ENCODE measurements at regions not wholly inside any gene's neighbourhood (a gene's known extent, or its start where the extent isn't known, plus 50 kb on each side); places are given as distances from the start of the nearest gene placed in this dataset.

DNA sequence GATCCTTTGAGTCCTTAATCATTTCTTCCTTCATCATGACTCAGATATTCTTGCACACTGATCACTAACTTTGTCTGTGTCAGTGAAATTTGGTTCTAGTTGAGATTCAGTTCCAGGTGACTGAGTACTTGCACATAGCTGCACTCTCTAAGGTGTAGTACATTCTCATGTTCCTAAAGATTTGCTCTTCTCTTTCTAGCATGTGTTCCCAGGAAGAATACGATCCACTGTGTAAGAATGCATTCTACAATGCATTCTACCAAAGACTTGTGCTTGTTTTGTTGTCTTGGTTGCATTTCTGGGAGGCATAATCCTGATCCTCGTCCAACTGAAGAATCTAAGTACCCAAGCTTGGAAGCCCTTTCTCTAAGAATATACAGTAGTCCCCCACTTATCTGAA, 104.3 kb upstream of the CDC42BPA start:
- TF ChIP-seq, protein P1, sequence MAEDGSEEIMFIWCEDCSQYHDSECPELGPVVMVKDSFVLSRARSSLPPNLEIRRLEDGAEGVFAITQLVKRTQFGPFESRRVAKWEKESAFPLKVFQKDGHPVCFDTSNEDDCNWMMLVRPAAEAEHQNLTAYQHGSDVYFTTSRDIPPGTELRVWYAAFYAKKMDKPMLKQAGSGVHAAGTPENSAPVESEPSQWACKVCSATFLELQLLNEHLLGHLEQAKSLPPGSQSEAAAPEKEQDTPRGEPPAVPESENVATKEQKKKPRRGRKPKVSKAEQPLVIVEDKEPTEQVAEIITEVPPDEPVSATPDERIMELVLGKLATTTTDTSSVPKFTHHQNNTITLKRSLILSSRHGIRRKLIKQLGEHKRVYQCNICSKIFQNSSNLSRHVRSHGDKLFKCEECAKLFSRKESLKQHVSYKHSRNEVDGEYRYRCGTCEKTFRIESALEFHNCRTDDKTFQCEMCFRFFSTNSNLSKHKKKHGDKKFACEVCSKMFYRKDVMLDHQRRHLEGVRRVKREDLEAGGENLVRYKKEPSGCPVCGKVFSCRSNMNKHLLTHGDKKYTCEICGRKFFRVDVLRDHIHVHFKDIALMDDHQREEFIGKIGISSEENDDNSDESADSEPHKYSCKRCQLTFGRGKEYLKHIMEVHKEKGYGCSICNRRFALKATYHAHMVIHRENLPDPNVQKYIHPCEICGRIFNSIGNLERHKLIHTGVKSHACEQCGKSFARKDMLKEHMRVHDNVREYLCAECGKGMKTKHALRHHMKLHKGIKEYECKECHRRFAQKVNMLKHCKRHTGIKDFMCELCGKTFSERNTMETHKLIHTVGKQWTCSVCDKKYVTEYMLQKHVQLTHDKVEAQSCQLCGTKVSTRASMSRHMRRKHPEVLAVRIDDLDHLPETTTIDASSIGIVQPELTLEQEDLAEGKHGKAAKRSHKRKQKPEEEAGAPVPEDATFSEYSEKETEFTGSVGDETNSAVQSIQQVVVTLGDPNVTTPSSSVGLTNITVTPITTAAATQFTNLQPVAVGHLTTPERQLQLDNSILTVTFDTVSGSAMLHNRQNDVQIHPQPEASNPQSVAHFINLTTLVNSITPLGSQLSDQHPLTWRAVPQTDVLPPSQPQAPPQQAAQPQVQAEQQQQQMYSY (CRISPR knock-in tag; IDR thresholded peaks at IDR 0.05), result no peak
- TF ChIP-seq, protein P2, sequence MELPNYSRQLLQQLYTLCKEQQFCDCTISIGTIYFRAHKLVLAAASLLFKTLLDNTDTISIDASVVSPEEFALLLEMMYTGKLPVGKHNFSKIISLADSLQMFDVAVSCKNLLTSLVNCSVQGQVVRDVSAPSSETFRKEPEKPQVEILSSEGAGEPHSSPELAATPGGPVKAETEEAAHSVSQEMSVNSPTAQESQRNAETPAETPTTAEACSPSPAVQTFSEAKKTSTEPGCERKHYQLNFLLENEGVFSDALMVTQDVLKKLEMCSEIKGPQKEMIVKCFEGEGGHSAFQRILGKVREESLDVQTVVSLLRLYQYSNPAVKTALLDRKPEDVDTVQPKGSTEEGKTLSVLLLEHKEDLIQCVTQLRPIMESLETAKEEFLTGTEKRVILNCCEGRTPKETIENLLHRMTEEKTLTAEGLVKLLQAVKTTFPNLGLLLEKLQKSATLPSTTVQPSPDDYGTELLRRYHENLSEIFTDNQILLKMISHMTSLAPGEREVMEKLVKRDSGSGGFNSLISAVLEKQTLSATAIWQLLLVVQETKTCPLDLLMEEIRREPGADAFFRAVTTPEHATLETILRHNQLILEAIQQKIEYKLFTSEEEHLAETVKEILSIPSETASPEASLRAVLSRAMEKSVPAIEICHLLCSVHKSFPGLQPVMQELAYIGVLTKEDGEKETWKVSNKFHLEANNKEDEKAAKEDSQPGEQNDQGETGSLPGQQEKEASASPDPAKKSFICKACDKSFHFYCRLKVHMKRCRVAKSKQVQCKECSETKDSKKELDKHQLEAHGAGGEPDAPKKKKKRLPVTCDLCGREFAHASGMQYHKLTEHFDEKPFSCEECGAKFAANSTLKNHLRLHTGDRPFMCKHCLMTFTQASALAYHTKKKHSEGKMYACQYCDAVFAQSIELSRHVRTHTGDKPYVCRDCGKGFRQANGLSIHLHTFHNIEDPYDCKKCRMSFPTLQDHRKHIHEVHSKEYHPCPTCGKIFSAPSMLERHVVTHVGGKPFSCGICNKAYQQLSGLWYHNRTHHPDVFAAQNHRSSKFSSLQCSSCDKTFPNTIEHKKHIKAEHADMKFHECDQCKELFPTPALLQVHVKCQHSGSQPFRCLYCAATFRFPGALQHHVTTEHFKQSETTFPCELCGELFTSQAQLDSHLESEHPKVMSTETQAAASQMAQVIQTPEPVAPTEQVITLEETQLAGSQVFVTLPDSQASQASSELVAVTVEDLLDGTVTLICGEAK (IDR thresholded peaks at IDR 0.05; ENCODE audit: borderline replicate concordance), result no peak
- TF ChIP-seq MEF2A (IDR thresholded peaks at IDR 0.05; ENCODE audit: insufficient read depth, low read depth, low read length) (no peak), MEF2B (IDR thresholded peaks at IDR 0.05; ENCODE audit: partially characterized antibody, poor library complexity, severe bottlenecking) (no peak), MTA3 (IDR thresholded peaks at IDR 0.05; ENCODE audit: borderline replicate concordance, low read length) (no peak), RFX5 (IDR thresholded peaks at IDR 0.05; ENCODE audit: low read depth, low read length) (no peak), SIX5 (IDR thresholded peaks at IDR 0.05; ENCODE audit: low read depth, low read length, severe bottlenecking) (no peak), TBL1XR1 (IDR thresholded peaks at IDR 0.05; ENCODE audit: low read depth, low read length) (no peak), KLF5 (IDR thresholded peaks at IDR 0.05; ENCODE audit: partially characterized antibody) (no peak), WRNIP1 (IDR thresholded peaks at IDR 0.05; ENCODE audit: borderline replicate concordance, low read depth, low read length) (no peak), STAT1 (conservative IDR thresholded peaks at IDR 0.05) (no peak)
- TF ChIP-seq, protein P3, sequence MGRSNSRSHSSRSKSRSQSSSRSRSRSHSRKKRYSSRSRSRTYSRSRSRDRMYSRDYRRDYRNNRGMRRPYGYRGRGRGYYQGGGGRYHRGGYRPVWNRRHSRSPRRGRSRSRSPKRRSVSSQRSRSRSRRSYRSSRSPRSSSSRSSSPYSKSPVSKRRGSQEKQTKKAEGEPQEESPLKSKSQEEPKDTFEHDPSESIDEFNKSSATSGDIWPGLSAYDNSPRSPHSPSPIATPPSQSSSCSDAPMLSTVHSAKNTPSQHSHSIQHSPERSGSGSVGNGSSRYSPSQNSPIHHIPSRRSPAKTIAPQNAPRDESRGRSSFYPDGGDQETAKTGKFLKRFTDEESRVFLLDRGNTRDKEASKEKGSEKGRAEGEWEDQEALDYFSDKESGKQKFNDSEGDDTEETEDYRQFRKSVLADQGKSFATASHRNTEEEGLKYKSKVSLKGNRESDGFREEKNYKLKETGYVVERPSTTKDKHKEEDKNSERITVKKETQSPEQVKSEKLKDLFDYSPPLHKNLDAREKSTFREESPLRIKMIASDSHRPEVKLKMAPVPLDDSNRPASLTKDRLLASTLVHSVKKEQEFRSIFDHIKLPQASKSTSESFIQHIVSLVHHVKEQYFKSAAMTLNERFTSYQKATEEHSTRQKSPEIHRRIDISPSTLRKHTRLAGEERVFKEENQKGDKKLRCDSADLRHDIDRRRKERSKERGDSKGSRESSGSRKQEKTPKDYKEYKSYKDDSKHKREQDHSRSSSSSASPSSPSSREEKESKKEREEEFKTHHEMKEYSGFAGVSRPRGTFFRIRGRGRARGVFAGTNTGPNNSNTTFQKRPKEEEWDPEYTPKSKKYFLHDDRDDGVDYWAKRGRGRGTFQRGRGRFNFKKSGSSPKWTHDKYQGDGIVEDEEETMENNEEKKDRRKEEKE (IDR thresholded peaks at IDR 0.05), result no peak
- SMC1A ChIA-PET (ENCODE audit: uncharacterized antibody, unreplicated experiment), result no interaction called here
- Histone ChIP-seq H3K27me3 (replicated peaks in 1 of 2; ENCODE audit: control insufficient read depth in 2 of 2, insufficient read depth in 2 of 2, low read length in 1 of 2) (no peaks in the 10 kb centered on the region; a peak in 1 of 4 replicates), H3K27ac (ENCODE audit: control insufficient read depth, insufficient read depth) (no peak overlapping the region), H3K4me3 (no peak overlapping the region), H3K9me3 (replicated peaks; ENCODE audit: control insufficient read depth, insufficient read depth, low read length) (no peaks in the 10 kb centered on the region), H3K36me3 (ENCODE audit: control insufficient read depth in 2 of 2, insufficient read depth in 2 of 2, low read length in 1 of 2) (no peaks in the 10 kb centered on the region), H3K4me2 (ENCODE audit: control insufficient read depth, insufficient read depth) (no peak overlapping the region), H2AFZ (ENCODE audit: control insufficient read depth, low read depth, low read length) (no peak overlapping the region), H3K9ac (ENCODE audit: control insufficient read depth, insufficient read depth, low read length) (no peak overlapping the region), H3K4me1 (ENCODE audit: control insufficient read depth, insufficient read depth, low read length) (no peaks in the 10 kb centered on the region), H3K79me2 (ENCODE audit: control insufficient read depth, insufficient read depth, low read length) (no peaks in the 10 kb centered on the region), H4K20me1 (ENCODE audit: control insufficient read depth, insufficient read depth) (no peaks in the 10 kb centered on the region)
- CTCF ChIA-PET, result no interaction called here
- no peak for FAIRE-seq
- no peak for ATAC-seq
- WGBS (ENCODE audit: insufficient coverage, insufficient replicate concordance, low lambda C conversion rate, missing lambda C conversion rate), result 3% methylated on average over 2 of the region's 2 CpGs
- BruUV-seq (replicated peaks), result no TSS peak
- intact Hi-C loops (cut with micrococcal nuclease; ENCODE audit: unreplicated experiment) (no loop called here), in situ Hi-C loops (cut with MboI) (no loop called here)
- POLR2A ChIA-PET, result no interaction called here
- RAD21 ChIA-PET (ENCODE audit: unreplicated experiment), result no interaction called here
- DNase-seq (ENCODE audit: low read depth, low spot score), result no peak

Measured in GM12878 (cell line).